ENCODE measurements at regions not wholly inside any gene's neighbourhood (a gene's known extent, or its start where the extent isn't known, plus 50 kb on each side); places are given as distances from the start of the nearest gene placed in this dataset.

DNA sequence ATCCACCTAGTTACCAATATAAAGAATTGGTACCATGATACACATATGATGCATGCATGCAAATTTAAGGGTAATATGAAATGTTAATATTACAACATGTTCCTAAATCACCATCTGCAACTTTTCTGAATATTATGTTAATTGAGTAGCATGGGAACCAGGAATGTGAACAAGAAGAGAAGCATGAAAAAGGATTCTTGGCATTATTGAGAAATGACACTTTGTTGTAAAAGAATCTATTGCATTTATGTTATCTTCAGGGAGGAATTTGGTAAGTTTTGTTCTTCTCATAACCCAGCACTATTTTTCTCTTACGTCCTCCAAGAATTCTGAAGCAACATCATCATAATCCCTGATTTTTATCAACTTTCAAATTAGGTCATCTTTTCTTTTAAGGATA, 159.9 kb upstream of the SLC25A13 start:
- TF ChIP-seq, protein P1, sequence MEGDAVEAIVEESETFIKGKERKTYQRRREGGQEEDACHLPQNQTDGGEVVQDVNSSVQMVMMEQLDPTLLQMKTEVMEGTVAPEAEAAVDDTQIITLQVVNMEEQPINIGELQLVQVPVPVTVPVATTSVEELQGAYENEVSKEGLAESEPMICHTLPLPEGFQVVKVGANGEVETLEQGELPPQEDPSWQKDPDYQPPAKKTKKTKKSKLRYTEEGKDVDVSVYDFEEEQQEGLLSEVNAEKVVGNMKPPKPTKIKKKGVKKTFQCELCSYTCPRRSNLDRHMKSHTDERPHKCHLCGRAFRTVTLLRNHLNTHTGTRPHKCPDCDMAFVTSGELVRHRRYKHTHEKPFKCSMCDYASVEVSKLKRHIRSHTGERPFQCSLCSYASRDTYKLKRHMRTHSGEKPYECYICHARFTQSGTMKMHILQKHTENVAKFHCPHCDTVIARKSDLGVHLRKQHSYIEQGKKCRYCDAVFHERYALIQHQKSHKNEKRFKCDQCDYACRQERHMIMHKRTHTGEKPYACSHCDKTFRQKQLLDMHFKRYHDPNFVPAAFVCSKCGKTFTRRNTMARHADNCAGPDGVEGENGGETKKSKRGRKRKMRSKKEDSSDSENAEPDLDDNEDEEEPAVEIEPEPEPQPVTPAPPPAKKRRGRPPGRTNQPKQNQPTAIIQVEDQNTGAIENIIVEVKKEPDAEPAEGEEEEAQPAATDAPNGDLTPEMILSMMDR (IDR thresholded peaks at IDR 0.05): no peak

DNA sequence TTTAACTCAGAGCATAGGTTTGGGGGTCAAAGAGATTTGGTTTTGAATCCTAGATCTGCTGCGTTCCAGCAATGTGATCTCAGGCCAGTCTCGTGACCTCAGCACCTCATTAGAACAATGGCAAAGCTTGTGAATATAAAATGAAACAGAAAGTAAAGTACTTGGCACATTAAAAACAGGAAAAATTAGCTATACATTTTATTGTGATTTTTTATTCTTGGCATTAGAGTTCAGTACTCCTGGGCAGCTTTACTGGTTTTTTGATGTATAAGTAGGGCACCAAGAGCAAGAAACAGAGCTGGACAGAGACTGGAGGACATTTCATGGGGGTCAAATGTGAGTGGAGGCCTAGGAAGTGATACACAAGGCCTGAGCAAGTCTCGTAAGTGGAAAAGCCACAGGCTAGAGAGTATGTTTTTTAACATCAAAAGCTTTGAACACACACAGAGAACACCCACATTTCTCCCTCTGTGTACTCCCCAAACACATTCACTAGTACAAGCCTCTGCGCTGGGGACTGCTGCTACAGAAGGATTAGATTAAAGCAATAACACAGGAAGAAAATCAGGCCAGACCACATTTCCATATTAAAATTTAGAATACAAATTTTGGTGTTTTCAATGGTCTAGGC, 157.2 kb upstream of the SLC25A13 start:
- TF ChIP-seq, protein P1 (IDR thresholded peaks at IDR 0.05): no peak

DNA sequence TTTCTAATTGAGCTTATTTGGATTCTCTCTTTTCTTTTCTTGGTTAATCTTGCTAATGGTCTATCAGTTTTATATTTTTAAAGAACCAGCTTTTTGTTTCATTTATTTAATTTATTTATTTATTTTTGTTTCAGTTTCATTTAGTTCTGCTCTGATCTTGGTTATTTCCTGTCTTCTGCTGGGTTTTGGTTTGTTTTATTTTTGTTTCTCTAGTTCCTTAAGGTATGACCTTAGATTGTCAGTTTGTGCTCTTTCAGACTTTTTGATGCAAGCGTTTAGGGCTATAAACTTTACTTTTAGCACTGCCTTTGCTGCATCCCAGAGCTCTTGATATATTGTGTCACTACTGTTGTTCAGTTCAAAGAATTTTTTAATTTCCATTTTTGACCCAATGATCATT, 149.7 kb upstream of the SLC25A13 start:
- TF ChIP-seq, protein P1 (IDR thresholded peaks at IDR 0.05): no peak

DNA sequence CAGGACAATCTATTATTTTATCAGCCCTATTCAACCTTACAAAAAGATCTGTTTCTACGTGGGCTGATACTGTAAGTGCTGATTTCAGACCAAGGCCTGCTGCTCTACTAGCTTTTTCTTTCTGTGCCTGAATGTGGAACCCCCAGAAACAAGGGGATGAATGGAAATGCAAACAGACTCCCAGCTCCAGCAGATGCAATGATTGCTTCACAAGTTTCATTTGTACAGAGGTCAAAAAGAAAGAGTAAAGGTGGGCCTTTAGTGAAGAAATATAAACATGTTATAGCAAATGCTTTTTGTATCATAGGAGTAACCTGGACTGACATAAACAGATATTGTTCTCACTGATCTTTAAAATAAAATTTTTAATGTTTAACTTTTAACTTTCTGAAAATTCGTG, 130.2 kb upstream of the SLC25A13 start:
- TF ChIP-seq, protein P1 (IDR thresholded peaks at IDR 0.05): no peak

DNA sequence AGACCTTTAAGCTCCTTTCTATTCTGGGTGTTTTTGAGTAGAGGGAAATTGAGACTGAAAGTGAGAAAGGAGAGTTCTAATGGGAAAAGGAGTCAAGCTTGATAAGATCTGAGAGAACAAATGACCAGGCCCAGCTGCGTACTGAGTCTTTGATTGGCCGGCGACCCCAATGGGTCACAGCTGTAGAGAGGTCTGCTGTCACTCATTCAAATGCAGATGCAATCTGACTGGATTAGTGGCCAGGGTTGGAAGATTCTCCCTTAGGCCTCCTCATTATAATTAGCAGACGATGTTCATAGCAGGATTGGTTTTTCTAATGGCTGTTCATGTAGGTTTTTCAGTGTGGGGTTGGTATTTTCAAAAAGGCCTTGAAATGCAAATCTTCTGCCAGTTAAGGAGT, 127.2 kb upstream of the SLC25A13 start:
- TF ChIP-seq, protein P1 (IDR thresholded peaks at IDR 0.05): no peak

DNA sequence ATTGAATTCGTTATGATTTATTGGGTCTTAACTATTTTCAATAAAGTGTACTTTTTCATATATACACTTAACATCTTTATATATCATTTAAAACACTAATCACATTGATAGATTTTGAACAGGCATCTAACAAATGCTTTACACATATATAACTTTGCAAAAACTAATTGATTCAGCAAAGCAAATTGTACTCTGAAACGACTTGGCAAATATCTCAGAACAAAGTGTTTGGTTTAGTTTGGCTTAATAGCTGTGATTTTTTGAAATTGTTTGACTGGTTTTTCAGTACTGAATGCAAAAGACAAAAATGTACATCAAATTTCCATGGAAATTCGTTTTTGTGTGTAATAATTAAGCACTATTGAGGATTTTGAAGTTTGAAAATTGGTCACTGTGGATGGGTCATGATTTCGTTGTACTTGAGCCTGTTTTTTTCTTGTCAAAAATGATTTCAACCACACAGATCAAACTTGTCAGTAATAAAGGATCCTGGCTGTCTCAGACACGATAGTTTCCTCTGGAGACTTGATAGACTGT, 125.3 kb upstream of the SLC25A13 start:
- TF ChIP-seq, protein P1 (IDR thresholded peaks at IDR 0.05): no peak

DNA sequence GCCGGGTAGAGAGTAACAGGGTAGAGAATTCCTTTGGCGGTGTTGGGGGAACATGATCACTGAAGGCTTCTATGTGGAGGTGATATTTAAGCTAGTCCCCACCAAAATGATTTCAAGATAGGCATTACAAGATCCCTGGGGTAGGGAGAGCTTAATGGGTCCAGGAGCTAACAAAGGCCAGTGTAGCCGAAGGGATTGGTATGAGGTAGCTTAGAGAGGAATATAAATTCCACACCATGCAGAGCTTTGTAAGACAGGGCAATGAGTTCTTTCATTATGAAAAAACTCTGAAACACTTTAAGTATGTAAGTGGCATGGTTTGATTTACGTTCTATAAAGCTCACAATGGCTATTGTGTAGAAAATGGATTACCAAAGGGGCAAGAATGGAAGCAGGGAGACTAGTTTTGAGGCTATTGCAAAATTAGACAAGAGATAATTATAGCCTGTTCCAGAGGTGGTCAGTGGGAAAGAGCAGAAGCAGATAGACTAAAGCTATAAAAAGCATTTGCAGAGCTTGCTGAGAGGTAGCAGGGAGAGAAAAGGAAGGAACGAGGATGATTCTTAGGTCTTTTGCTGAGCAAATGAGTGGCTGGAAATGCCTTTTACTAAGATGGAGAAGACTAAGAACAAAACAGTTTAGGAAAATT, 119.7 kb upstream of the SLC25A13 start:
- TF ChIP-seq, protein P1 (IDR thresholded peaks at IDR 0.05): no peak
